Caco-2 (cell line): ENCODE measurements at regions not wholly inside any gene's neighbourhood (a gene's known extent, or its start where the extent isn't known, plus 50 kb on each side); places are given as distances from the start of the nearest gene placed in this dataset.

Source experiments
- BruUV-seq: library from RNA; stranded (reverse); fragments of 400-500 nt; replicated peaks from 2 replicates; lab custom pipeline; 2021; lab: Mats Ljungman, UMichigan
- CTCF ChIA-PET: fragments of 300-600 bp; sonication (Branson Sonifier 250); formaldehyde crosslinking; loops from one replicate; lab custom pipeline; 2022; ENCODE audit warnings: antibody characterized with exemption; lab: Charles Lee
- POLR2A ChIA-PET: fragments of 300-600 bp; sonication (Branson Sonifier 250); formaldehyde crosslinking; loops from one replicate; lab custom pipeline; 2022; ENCODE audit warnings: antibody characterized with exemption; lab: Charles Lee
- DNase-seq, 2 experiments: peaks; one replicate each; pipeline versions ENCODE4 v3.0.0 to v3.0.0-alpha.2; 2020 to 2022
- H3K27me3 ChIP-seq: replicated peaks from 2 replicates; pipeline ENCODE4 v1.6.0; 2011; ENCODE audit warnings: low read length; ENCODE audit not compliant: control insufficient read depth, insufficient read depth
- H3K36me3 ChIP-seq: 2 replicates; pipeline ENCODE4 v1.5.1; 2011; ENCODE audit warnings: low read length; ENCODE audit not compliant: control insufficient read depth, insufficient read depth
- H3K4me1 ChIP-seq: fragments of 250-450 bp; sonication (Bioruptor Pico); 2 replicates; pipeline ENCODE4 v1.5.1; 2020; ENCODE audit warnings: mild to moderate bottlenecking
- H3K4me3 ChIP-seq: 2 replicates; pipeline ENCODE4 v1.5.1; 2011; ENCODE audit warnings: low read depth, mild to moderate bottlenecking, control low read depth, low read length
- H3K9me3 ChIP-seq: fragments of 250-450 bp; sonication (Bioruptor Pico); 2 replicates; pipeline ENCODE4 v1.5.1; 2020; ENCODE audit warnings: mild to moderate bottlenecking, moderate library complexity
- H3K27ac Mint-ChIP-seq: one replicate; pipeline ENCODE4 v1.8.0; 2022; ENCODE audit warnings: mixed read lengths; ENCODE audit not compliant: unreplicated experiment
- H3K27me3 Mint-ChIP-seq: one replicate; pipeline ENCODE4 v1.8.0; 2022; ENCODE audit warnings: mixed read lengths; ENCODE audit not compliant: insufficient read depth, unreplicated experiment
- H3K36me3 Mint-ChIP-seq: one replicate; pipeline ENCODE4 v1.8.0; 2022; ENCODE audit warnings: mild to moderate bottlenecking, mixed read lengths; ENCODE audit not compliant: insufficient read depth, unreplicated experiment
- H3K4me1 Mint-ChIP-seq: one replicate; pipeline ENCODE4 v1.8.0; 2022; ENCODE audit warnings: low read depth, mixed read lengths; ENCODE audit not compliant: unreplicated experiment
- H3K4me3 Mint-ChIP-seq: one replicate; pipeline ENCODE4 v1.8.0; 2022; ENCODE audit warnings: mild to moderate bottlenecking, moderate library complexity, mixed read lengths; ENCODE audit not compliant: unreplicated experiment
- H3K9me3 Mint-ChIP-seq: one replicate; pipeline ENCODE4 v1.8.0; 2022; ENCODE audit warnings: mixed read lengths; ENCODE audit not compliant: unreplicated experiment
- intact Hi-C: fragments of 100-400 bp; cut with micrococcal nuclease; formaldehyde crosslinking; loops from one replicate; pipeline ENCODE4 v1.10.0; 2022; ENCODE audit not compliant: unreplicated experiment
- TF ChIP-seq, protein P1 (sequence below), 2 experiments: fragments of 200-600 bp in 1 of 2; IDR thresholded peaks; 1 replicate in 1 of 2; 2 replicates in 1 of 2; pipeline versions ENCODE4 v1.5.1 to v1.8.0; 2011 to 2022; ENCODE audit warnings: antibody characterized with exemption in 1 of 2, control low read depth in 1 of 2, inconsistent platforms in 1 of 2, low read depth in 1 of 2, low read length in 1 of 2, mild to moderate bottlenecking in 1 of 2, moderate library complexity in 1 of 2; ENCODE audit not compliant: insufficient read depth in 1 of 2, severe bottlenecking in 1 of 2, unreplicated experiment in 1 of 2

- H3K27me3 Mint-ChIP-seq = peaks cover 18% of the 10 kb centered on the region
- no peaks in the 10 kb centered on the region for H3K27me3 ChIP-seq
- intact Hi-C loops = no loop called here
These were observed 147.8 kb upstream of the SMIM23 start for GRCh38 chr5:171637811-171638210.

GRCh38 chr5:171639205-171639621, 146.4 kb upstream of the SMIM23 start:
- intact Hi-C loops = no loop called here
- Mint-ChIP-seq H3K27me3 (peaks cover 21% of the 10 kb centered on the region), H3K4me1 (no peaks in the 10 kb centered on the region), H3K36me3 (no peaks in the 10 kb centered on the region), H3K4me3 (no peak overlapping the region), H3K9me3 (no peaks in the 10 kb centered on the region), H3K27ac (no peak overlapping the region)
- H3K4me3 ChIP-seq = no peak overlapping the region
- no peaks in the 10 kb centered on the region for H3K27me3 ChIP-seq
- BruUV-seq = no TSS peak
- TF ChIP-seq, protein P1, sequence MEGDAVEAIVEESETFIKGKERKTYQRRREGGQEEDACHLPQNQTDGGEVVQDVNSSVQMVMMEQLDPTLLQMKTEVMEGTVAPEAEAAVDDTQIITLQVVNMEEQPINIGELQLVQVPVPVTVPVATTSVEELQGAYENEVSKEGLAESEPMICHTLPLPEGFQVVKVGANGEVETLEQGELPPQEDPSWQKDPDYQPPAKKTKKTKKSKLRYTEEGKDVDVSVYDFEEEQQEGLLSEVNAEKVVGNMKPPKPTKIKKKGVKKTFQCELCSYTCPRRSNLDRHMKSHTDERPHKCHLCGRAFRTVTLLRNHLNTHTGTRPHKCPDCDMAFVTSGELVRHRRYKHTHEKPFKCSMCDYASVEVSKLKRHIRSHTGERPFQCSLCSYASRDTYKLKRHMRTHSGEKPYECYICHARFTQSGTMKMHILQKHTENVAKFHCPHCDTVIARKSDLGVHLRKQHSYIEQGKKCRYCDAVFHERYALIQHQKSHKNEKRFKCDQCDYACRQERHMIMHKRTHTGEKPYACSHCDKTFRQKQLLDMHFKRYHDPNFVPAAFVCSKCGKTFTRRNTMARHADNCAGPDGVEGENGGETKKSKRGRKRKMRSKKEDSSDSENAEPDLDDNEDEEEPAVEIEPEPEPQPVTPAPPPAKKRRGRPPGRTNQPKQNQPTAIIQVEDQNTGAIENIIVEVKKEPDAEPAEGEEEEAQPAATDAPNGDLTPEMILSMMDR (IDR thresholded peaks at IDR 0.05; ENCODE audit: insufficient read depth in 1 of 2, low read depth in 1 of 2, low read length in 1 of 2, severe bottlenecking in 1 of 2, unreplicated experiment in 1 of 2) = no peak
- H3K4me1 ChIP-seq = no peaks in the 10 kb centered on the region
- H3K9me3 ChIP-seq = no peaks in the 10 kb centered on the region
- DNase-seq = no peak
- CTCF ChIA-PET = no interaction called here
- no peaks in the 10 kb centered on the region for H3K36me3 ChIP-seq
- POLR2A ChIA-PET = no interaction called here

More at GRCh38 chr5:171637811-171638210, 147.8 kb upstream of the SMIM23 start:
- Histone ChIP-seq H3K36me3 (no peaks in the 10 kb centered on the region), H3K4me1 (no peaks in the 10 kb centered on the region), H3K4me3 (no peak overlapping the region), H3K9me3 (no peaks in the 10 kb centered on the region)
- Mint-ChIP-seq H3K9me3 (no peaks in the 10 kb centered on the region), H3K27ac (no peak overlapping the region), H3K36me3 (no peaks in the 10 kb centered on the region), H3K4me3 (no peak overlapping the region), H3K4me1 (no peaks in the 10 kb centered on the region)
- no TSS peak for BruUV-seq
- POLR2A ChIA-PET = no interaction called here
- TF ChIP-seq, protein P1 (IDR thresholded peaks at IDR 0.05; ENCODE audit: insufficient read depth in 1 of 2, low read depth in 1 of 2, low read length in 1 of 2, severe bottlenecking in 1 of 2, unreplicated experiment in 1 of 2) = no peak
- CTCF ChIA-PET = no interaction called here
- DNase-seq = no peak

DNA sequence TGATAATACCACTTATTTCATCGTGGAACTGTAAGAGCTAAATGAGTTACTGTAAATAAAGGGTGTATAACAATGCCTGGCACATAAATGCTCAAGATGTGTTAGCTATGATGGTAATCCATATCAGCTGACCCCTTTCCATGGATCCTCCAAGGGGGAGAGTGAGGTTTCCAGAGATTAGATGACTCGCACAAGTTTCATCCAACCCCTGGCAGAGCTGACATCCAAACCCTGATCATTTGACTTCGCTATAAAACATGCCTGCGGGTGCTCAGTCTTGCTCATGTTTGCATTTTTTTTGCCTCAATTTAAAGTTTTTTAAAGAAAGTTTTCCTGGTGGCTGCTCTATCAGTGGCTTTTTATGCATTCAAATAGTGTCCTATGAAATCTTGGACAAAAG, 145.7 kb upstream of the SMIM23 start:
- Histone ChIP-seq H3K36me3 (no peaks in the 10 kb centered on the region), H3K4me3 (no peak overlapping the region), H3K27me3 (no peaks in the 10 kb centered on the region), H3K4me1 (no peaks in the 10 kb centered on the region), H3K9me3 (no peaks in the 10 kb centered on the region)
- peaks cover 22% of the 10 kb centered on the region for H3K27me3 Mint-ChIP-seq
- H3K4me1 Mint-ChIP-seq = no peaks in the 10 kb centered on the region
- no TSS peak for BruUV-seq
- TF ChIP-seq, protein P1 (IDR thresholded peaks at IDR 0.05; ENCODE audit: insufficient read depth in 1 of 2, low read depth in 1 of 2, low read length in 1 of 2, severe bottlenecking in 1 of 2, unreplicated experiment in 1 of 2) = no peak
- no peaks in the 10 kb centered on the region for H3K9me3 Mint-ChIP-seq
- ChIA-PET CTCF (no interaction called here), POLR2A (no interaction called here)
- no peak overlapping the region for H3K4me3 Mint-ChIP-seq
- no peaks in the 10 kb centered on the region for H3K36me3 Mint-ChIP-seq
- no peak overlapping the region for H3K27ac Mint-ChIP-seq
- intact Hi-C loops = no loop called here
- no peak for DNase-seq
